Transverse colon (tissue), 3 donors: ENCODE measurements at regions not wholly inside any gene's neighbourhood (a gene's known extent, or its start where the extent isn't known, plus 50 kb on each side); places are given as distances from the start of the nearest gene placed in this dataset.

Source experiments
- CTCF ChIP-seq, 5 experiments: fragments of 200-600 bp in 3 of 5; fragments of 450-650 bp in 2 of 5; sonication (generic) in 3 of 5; IDR thresholded peaks; 1 replicate in 2 of 5; 2 replicates in 3 of 5; pipeline ENCODE4 v1.5.1; 2016 to 2017; ENCODE audit warnings: antibody characterized with exemption in 5 of 5, inconsistent platforms in 3 of 5, mild to moderate bottlenecking in 2 of 5, moderate library complexity in 1 of 5
- POLR2A ChIP-seq: fragments of 450-650 bp; IDR thresholded peaks from one replicate; pipeline ENCODE4 v1.6.1; 2016; ENCODE audit warnings: antibody characterized with exemption, mild to moderate bottlenecking, moderate library complexity

GRCh38 chr1:199223936-199224335 is 585.1 kb downstream of the PTPRC start:
- TF ChIP-seq CTCF (IDR thresholded peaks at IDR 0.05) (no peak), POLR2A (no peak)
